ENCODE measurements at regions not wholly inside any gene's neighbourhood (a gene's known extent, or its start where the extent isn't known, plus 50 kb on each side); places are given as distances from the start of the nearest gene placed in this dataset.

DNA sequence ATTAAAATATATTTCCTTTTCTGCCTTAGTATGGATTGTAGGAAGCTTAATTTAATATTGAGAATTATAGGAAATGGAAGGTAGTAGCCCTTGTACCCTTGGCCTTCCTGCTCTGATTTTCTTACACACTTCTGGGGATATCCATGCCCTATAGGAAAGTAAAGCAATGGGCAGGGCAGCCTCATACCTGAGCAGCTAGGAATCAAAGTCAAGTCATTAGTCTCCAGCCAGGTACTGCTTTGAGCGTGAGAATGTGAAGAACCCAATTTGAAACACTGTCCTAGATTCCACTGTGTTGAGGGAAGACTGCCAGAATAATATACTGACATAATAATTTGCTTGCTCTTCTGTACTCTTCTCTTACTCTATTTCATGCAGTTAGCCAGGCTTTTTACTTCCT lies 51.0 kb upstream of the L3MBTL3 start:
- H3K36me3 ChIP-seq, result no peaks in the 10 kb centered on the region
- TF ChIP-seq, protein P1, sequence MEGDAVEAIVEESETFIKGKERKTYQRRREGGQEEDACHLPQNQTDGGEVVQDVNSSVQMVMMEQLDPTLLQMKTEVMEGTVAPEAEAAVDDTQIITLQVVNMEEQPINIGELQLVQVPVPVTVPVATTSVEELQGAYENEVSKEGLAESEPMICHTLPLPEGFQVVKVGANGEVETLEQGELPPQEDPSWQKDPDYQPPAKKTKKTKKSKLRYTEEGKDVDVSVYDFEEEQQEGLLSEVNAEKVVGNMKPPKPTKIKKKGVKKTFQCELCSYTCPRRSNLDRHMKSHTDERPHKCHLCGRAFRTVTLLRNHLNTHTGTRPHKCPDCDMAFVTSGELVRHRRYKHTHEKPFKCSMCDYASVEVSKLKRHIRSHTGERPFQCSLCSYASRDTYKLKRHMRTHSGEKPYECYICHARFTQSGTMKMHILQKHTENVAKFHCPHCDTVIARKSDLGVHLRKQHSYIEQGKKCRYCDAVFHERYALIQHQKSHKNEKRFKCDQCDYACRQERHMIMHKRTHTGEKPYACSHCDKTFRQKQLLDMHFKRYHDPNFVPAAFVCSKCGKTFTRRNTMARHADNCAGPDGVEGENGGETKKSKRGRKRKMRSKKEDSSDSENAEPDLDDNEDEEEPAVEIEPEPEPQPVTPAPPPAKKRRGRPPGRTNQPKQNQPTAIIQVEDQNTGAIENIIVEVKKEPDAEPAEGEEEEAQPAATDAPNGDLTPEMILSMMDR (IDR thresholded peaks at IDR 0.05), result no peak
- H3K27me3 ChIP-seq, result no peaks in the 10 kb centered on the region
- no peak overlapping the region for H3K4me3 ChIP-seq
- H3K27ac ChIP-seq, result no peak overlapping the region
- H3K4me1 ChIP-seq, result no peaks in the 10 kb centered on the region
- intact Hi-C loops (cut with DNase I), result no loop called here
- DNase-seq (ENCODE audit: low spot score in 2 of 2), result no peak
- H3K9me3 ChIP-seq, result no peaks in the 10 kb centered on the region

DNA sequence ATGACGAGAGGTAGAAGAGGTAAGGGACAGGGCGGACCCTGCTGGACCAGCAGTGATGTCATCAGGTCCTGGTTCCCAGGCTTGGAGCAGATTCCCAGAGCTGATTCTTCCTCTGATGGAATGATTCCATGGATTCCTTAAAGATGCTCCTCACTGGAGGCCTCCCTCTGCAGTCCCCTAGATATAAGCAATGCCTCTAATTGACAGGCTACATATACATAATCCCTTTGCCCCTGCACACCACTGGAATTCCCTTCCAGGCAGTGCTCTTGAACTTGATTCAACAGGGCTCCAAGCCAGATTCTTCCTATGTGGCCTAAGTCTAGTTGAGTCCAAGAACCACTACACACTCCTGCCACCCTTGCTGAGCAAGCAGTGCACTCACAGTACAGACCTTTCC lies 52.3 kb upstream of the L3MBTL3 start:
- Histone ChIP-seq H3K9me3 (no peaks in the 10 kb centered on the region), H3K27ac (no peak overlapping the region), H3K36me3 (no peaks in the 10 kb centered on the region), H3K4me1 (no peaks in the 10 kb centered on the region), H3K4me3 (no peak overlapping the region), H3K27me3 (no peaks in the 10 kb centered on the region)
- TF ChIP-seq, protein P1 (IDR thresholded peaks at IDR 0.05), result no peak
- DNase-seq (ENCODE audit: low spot score in 2 of 2), result no peak
- intact Hi-C loops (cut with DNase I), result no loop called here

DNA sequence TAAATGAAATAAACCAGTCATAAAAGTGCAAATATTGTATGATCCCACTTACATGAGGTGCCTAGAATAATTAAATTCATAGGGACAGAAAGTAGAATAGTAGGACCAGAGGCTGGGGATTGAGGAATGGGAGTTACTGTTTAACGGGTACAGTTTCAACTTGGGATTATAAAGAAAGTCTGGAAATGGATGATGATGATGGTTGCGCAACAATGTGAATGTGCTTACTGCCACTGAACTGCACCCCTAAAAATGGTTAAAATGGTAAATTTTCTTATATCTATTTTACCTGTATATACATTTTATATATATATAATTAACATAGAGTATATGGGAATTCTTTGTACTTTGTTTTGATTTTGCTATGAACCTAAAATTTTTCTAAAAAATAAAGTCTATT lies 53.3 kb upstream of the L3MBTL3 start:
- intact Hi-C loops (cut with DNase I), result no loop called here
- Histone ChIP-seq H3K9me3 (no peaks in the 10 kb centered on the region), H3K4me1 (no peaks in the 10 kb centered on the region), H3K4me3 (no peak overlapping the region), H3K27me3 (no peaks in the 10 kb centered on the region), H3K36me3 (no peaks in the 10 kb centered on the region), H3K27ac (no peak overlapping the region)
- DNase-seq (ENCODE audit: low spot score in 2 of 2), result no peak
- TF ChIP-seq, protein P1 (IDR thresholded peaks at IDR 0.05), result no peak

DNA sequence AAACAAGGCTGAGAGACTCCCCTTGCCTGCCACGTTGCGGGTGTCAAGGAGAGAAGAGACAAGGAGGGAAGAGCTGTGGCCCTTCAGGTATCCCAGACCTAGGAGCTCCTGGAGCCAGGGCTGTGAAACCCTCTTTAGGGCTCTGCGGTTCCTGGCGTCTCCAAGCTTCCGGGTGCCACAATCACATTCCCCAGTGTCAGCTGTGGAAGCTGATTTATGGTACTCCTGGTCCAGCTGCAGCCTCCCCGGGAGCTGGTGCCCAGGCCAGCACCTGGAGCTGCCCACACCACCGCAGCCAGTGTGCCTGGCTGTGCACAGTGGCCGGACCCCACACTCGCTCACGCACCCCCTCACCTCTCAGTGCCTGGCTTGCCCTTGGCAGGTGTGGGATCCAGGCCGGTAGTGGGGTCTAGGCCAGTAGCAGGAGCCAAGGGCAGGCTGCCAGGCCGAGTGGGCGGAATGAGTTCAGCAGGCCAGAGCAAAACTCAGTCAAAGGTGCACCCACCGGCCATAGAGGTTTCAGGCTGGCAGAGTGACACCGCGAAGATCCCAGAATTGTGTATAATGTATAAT lies 58.9 kb upstream of the L3MBTL3 start:
- Histone ChIP-seq H3K4me1 (no peaks in the 10 kb centered on the region), H3K4me3 (no peak overlapping the region), H3K27ac (no peak overlapping the region), H3K27me3 (no peaks in the 10 kb centered on the region), H3K36me3 (no peaks in the 10 kb centered on the region), H3K9me3 (no peaks in the 10 kb centered on the region)
- DNase-seq (ENCODE audit: low spot score in 2 of 2), result no peak
- TF ChIP-seq, protein P1 (IDR thresholded peaks at IDR 0.05), result no peak
- intact Hi-C loops (cut with DNase I), result no loop called here

DNA sequence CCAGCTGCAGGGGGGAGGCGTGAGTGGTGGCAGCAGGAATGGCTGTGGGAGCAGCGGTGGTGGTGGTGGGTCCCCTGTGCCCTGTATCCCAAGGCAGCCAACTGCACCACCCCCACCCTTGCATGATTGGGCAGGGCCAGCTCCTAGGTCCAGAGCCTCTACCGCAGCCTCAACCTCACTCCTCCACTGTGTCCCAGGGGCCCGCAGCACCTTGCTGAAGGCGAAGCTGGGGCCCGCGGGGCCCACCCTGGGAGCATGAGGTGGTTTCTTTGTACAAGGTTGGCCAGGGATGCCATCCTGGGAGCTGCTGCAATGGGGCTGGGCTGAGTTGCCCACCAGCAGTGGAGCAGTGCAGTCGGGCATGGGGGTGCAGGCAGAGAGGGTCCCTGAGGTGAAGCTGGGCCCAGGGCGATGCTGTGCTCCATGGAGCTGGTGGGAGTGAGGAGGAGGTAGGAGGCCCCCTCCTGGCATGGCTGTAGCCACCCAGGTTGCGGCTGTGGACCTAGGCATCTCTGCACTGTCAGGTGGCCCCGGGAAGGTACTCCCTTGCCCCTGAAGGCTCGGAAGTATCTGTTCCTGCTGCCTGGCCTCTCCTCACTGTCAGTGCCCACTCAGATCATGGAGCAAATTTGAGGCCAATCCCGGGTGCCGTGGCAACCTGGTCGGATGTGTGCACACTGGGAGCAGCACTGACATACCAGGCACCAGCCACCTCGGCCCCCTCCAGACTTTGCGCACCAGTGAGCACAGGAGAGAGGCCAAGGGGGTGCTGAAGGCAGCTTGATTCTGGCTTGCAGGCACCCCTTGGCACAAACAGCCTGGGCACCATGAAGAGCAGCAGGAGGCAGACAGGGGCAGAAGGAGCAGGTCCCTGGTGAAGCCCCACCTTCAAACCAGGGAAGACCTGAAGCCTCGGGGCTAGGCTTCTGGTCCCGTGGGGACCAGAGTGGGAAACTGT lies 60.2 kb upstream of the L3MBTL3 start:
- Histone ChIP-seq H3K4me1 (no peaks in the 10 kb centered on the region), H3K4me3 (no peak overlapping the region), H3K27me3 (no peaks in the 10 kb centered on the region), H3K9me3 (no peaks in the 10 kb centered on the region), H3K27ac (no peak overlapping the region), H3K36me3 (no peaks in the 10 kb centered on the region)
- TF ChIP-seq, protein P1 (IDR thresholded peaks at IDR 0.05), result no peak
- intact Hi-C loops (cut with DNase I), result no loop called here
- no peak for DNase-seq (ENCODE audit: low spot score in 2 of 2)
